ENCODE measurements at regions not wholly inside any gene's neighbourhood (a gene's known extent, or its start where the extent isn't known, plus 50 kb on each side); places are given as distances from the start of the nearest gene placed in this dataset.

- TF ChIP-seq EZH2 (IDR thresholded peaks at IDR 0.05) (no peak), CTCF (IDR thresholded peaks at IDR 0.05) (no peak), EZH2phosphoT487 (IDR thresholded peaks at IDR 0.05) (no peak)
Observed at GRCh38 chr7:26535483-26536007, 243.9 kb downstream of the SNX10 start.

Measured in neural progenitor cell (in vitro differentiated cells).